ENCODE measurements at regions not wholly inside any gene's neighbourhood (a gene's known extent, or its start where the extent isn't known, plus 50 kb on each side); places are given as distances from the start of the nearest gene placed in this dataset.

GRCh38 chr16:73408311-73408710 is 360.4 kb upstream of the ZFHX3 start:
- no peaks in the 10 kb centered on the region for H3K79me1 ChIP-seq (ENCODE audit: low read depth, low read length)
- H3K18ac ChIP-seq (ENCODE audit: extremely low read depth, low read length) = no peak overlapping the region
- H3K9me3 ChIP-seq (ENCODE audit: insufficient read depth in 2 of 2, low read depth in 1 of 2, low read length in 1 of 2) = no peaks in the 10 kb centered on the region
- TF ChIP-seq RAD21 (IDR thresholded peaks at IDR 0.05 in 1 of 2, conservative IDR thresholded peaks at IDR 0.05 in 1 of 2; ENCODE audit: low read depth in 2 of 2, low read length in 2 of 2) (no peak), ATF3 (IDR thresholded peaks at IDR 0.05; ENCODE audit: insufficient read depth, low read depth, low read length) (no peak)
- H4K20me1 ChIP-seq (replicated peaks in 1 of 2; ENCODE audit: control insufficient read depth in 1 of 2, insufficient read depth in 2 of 2, low read length in 2 of 2) = no peaks in the 10 kb centered on the region
- H3K23ac ChIP-seq (ENCODE audit: insufficient read length) = no peak overlapping the region
- H2AK5ac ChIP-seq (ENCODE audit: low read depth, low read length) = no peak overlapping the region
- no peak overlapping the region for H2BK120ac ChIP-seq (replicated peaks; ENCODE audit: low read depth, low read length)
- FAIRE-seq = no peak
- H2AFZ ChIP-seq (ENCODE audit: low read length) = no peak overlapping the region
- no peak overlapping the region for H2BK12ac ChIP-seq (ENCODE audit: low read depth, low read length)
- no peak overlapping the region for H3K4me3 ChIP-seq (ENCODE audit: extremely low read depth in 1 of 4, insufficient read depth in 2 of 4, low read depth in 3 of 4, low read length in 4 of 4)
- no peaks in the 10 kb centered on the region for H3K79me2 ChIP-seq (ENCODE audit: control insufficient read depth in 1 of 2, insufficient read depth in 2 of 2, low read length in 2 of 2)
- H3K36me3 ChIP-seq (ENCODE audit: control insufficient read depth in 2 of 4, insufficient read depth in 4 of 4, low read length in 3 of 4) = no peaks in the 10 kb centered on the region
- no peak overlapping the region for H2BK20ac ChIP-seq (ENCODE audit: low read length)
- CTCF ChIA-PET (ENCODE audit: partially characterized antibody) = no interaction called here
- no peak overlapping the region for H3K9ac ChIP-seq (replicated peaks in 1 of 4; ENCODE audit: extremely low read depth in 1 of 4, low read depth in 3 of 4, low read length in 3 of 4)
- H3K4ac ChIP-seq (replicated peaks; ENCODE audit: insufficient read length, low read depth, low read length) = no peak overlapping the region
- H2BK5ac ChIP-seq (ENCODE audit: low read depth, low read length) = no peak overlapping the region
- no peaks in the 10 kb centered on the region for H3K4me1 ChIP-seq (replicated peaks in 1 of 4; ENCODE audit: control insufficient read depth in 3 of 4, insufficient read depth in 4 of 4, low read length in 3 of 4)
- H3K27ac ChIP-seq (ENCODE audit: low read depth, low read length) = no peak overlapping the region
- no peaks in the 10 kb centered on the region for H3K27me3 ChIP-seq (replicated peaks in 1 of 4; ENCODE audit: control insufficient read depth in 3 of 4, extremely low read depth in 1 of 4, insufficient read depth in 3 of 4, low read length in 3 of 4)
- H3K14ac ChIP-seq (ENCODE audit: insufficient read length) = no peak overlapping the region
- H2BK15ac ChIP-seq (ENCODE audit: low read length) = no peak overlapping the region
- no peak overlapping the region for H4K91ac ChIP-seq (replicated peaks; ENCODE audit: insufficient read length, low read length)
- H3K23me2 ChIP-seq (ENCODE audit: low read depth, low read length) = no peaks in the 10 kb centered on the region
- 74% methylated on average over 7 of the region's 7 CpGs; no CpG with 5 or more reads in 1 of the 2 experiments for WGBS, 2 experiments (ENCODE audit: extremely low coverage in 1 of 2, insufficient coverage in 1 of 2, insufficient read length in 1 of 2, insufficient replicate concordance in 2 of 2, low coverage in 1 of 2, low lambda C conversion rate in 2 of 2, missing lambda C conversion rate in 1 of 2)
- no peak overlapping the region for H3K4me2 ChIP-seq (ENCODE audit: insufficient read depth in 1 of 2, low read depth in 2 of 2, low read length in 2 of 2)
- POLR2A ChIA-PET (ENCODE audit: partially characterized antibody) = no interaction called here
- no peak for DNase-seq (ENCODE audit: low read depth in 1 of 2, low spot score in 2 of 2)
- H3K56ac ChIP-seq (replicated peaks; ENCODE audit: insufficient read length, low read depth, low read length) = no peak overlapping the region
- H4K5ac ChIP-seq (ENCODE audit: insufficient read length, low read depth, low read length) = no peak overlapping the region
- H4K8ac ChIP-seq (ENCODE audit: extremely low read depth, insufficient read depth, low read length) = no peak overlapping the region

Measured in H1 (cell line).